Chondrocyte (in vitro differentiated cells): ENCODE measurements at regions not wholly inside any gene's neighbourhood (a gene's known extent, or its start where the extent isn't known, plus 50 kb on each side); places are given as distances from the start of the nearest gene placed in this dataset.
"Not testable (repeated sequence)": the region's sequence is repeated elsewhere in the genome, so short reads cannot be mapped to it uniquely, and the experiment has no call there.

Experiments used
- DNase-seq: peaks from one replicate; pipeline ENCODE4 v3.0.0; 2021; ENCODE audit warnings: mixed read lengths, low spot score
- H3K27ac Mint-ChIP-seq: one replicate; pipeline ENCODE4 v1.8.0; 2021; ENCODE audit warnings: mild to moderate bottlenecking, moderate library complexity, mixed read lengths; ENCODE audit not compliant: unreplicated experiment
- H3K27me3 Mint-ChIP-seq: 2 replicates; pipeline ENCODE4 v1.8.0; 2021; ENCODE audit warnings: low read depth, mixed read lengths
- H3K36me3 Mint-ChIP-seq: 2 replicates; pipeline ENCODE4 v1.8.0; 2021; ENCODE audit warnings: low read depth, mixed read lengths
- H3K4me1 Mint-ChIP-seq: 2 replicates; pipeline ENCODE4 v1.8.0; 2021; ENCODE audit warnings: low read depth, mild to moderate bottlenecking, mixed read lengths
- H3K4me3 Mint-ChIP-seq: one replicate; pipeline ENCODE4 v1.8.0; 2021; ENCODE audit warnings: mild to moderate bottlenecking, moderate library complexity, mixed read lengths; ENCODE audit not compliant: unreplicated experiment
- H3K9me3 Mint-ChIP-seq: 2 replicates; pipeline ENCODE4 v1.8.0; 2021; ENCODE audit warnings: low read depth, mixed read lengths
- TF ChIP-seq, protein P1 (sequence below): fragments of 200-600 bp; sonication (generic); IDR thresholded peaks from 2 replicates; pipeline ENCODE4 v1.5.0; 2021; ENCODE audit warnings: antibody characterized with exemption, mild to moderate bottlenecking, moderate library complexity

- TF ChIP-seq, protein P1, sequence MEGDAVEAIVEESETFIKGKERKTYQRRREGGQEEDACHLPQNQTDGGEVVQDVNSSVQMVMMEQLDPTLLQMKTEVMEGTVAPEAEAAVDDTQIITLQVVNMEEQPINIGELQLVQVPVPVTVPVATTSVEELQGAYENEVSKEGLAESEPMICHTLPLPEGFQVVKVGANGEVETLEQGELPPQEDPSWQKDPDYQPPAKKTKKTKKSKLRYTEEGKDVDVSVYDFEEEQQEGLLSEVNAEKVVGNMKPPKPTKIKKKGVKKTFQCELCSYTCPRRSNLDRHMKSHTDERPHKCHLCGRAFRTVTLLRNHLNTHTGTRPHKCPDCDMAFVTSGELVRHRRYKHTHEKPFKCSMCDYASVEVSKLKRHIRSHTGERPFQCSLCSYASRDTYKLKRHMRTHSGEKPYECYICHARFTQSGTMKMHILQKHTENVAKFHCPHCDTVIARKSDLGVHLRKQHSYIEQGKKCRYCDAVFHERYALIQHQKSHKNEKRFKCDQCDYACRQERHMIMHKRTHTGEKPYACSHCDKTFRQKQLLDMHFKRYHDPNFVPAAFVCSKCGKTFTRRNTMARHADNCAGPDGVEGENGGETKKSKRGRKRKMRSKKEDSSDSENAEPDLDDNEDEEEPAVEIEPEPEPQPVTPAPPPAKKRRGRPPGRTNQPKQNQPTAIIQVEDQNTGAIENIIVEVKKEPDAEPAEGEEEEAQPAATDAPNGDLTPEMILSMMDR, result no peak
- no peak overlapping the region for H3K4me3 Mint-ChIP-seq
- H3K27me3 Mint-ChIP-seq, result no peaks in the 10 kb centered on the region
- H3K36me3 Mint-ChIP-seq, result no peaks in the 10 kb centered on the region
- H3K27ac Mint-ChIP-seq, result no peak overlapping the region
- no peak for DNase-seq
- peaks cover 7% of the 10 kb centered on the region for H3K9me3 Mint-ChIP-seq
- H3K4me1 Mint-ChIP-seq, result no peaks in the 10 kb centered on the region
These were observed 243.9 kb downstream of the SLC4A3 start for GRCh38 chr2:219871351-219871750.

DNA sequence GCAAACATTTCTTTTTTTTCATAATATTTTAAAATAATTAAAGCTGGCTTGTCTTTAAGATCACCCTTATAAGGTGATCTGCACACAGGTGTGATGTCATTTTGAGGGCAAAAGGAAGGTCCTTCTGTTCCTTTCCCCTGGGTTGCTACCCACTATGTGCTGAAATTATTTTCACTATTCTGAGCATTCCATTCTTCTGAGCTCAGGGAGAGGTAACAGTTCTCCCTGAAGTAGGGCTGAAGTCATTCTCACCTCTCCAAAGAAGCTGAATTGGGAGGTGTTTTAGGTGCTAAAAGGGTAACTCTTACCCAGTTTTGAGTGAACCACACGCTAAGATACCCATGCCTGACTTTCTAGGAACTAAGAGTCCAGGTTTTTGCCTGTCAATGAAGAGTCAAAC is 247.6 kb downstream of the SLC4A3 start:
- DNase-seq, result no peak
- no peak overlapping the region for H3K4me3 Mint-ChIP-seq

DNA sequence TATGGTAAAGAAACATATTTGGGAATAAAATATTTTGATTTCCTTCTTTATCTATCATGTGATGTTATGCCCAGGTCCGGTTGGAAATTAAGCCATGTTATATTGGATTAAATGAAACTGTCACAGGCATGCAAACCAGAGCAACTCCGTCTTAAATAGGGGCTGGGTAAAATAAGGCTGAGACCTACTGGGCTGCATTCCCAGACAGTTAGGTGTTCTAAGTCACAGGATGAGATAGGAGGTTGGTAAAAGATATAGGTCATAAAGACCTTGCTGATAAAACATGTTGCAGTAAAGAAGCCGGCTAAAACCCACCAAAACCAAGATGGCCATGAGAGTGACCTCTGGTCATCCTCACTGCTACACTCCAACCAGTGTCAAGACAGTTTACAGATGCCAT is 248.6 kb downstream of the SLC4A3 start:
- not testable (repeated sequence) for H3K36me3 Mint-ChIP-seq, H3K4me3 Mint-ChIP-seq, H3K9me3 Mint-ChIP-seq, H3K27ac Mint-ChIP-seq, H3K4me1 Mint-ChIP-seq, H3K27me3 Mint-ChIP-seq, DNase-seq

More for the DNA sequence above, 247.6 kb downstream of the SLC4A3 start:
- no peaks in the 10 kb centered on the region for H3K4me1 Mint-ChIP-seq
- TF ChIP-seq, protein P1, result no peak
- no peaks in the 10 kb centered on the region for H3K36me3 Mint-ChIP-seq
- peaks cover 5% of the 10 kb centered on the region for H3K27me3 Mint-ChIP-seq
- no peak overlapping the region for H3K27ac Mint-ChIP-seq
- peaks cover 6% of the 10 kb centered on the region for H3K9me3 Mint-ChIP-seq

GRCh38 chr2:219876931-219877330 is 249.5 kb downstream of the SLC4A3 start:
- Mint-ChIP-seq H3K27ac (no peak overlapping the region), H3K9me3 (peaks cover 6% of the 10 kb centered on the region), H3K4me3 (no peak overlapping the region), H3K4me1 (no peaks in the 10 kb centered on the region), H3K36me3 (no peaks in the 10 kb centered on the region), H3K27me3 (peaks cover 13% of the 10 kb centered on the region)
- no peak for DNase-seq
- TF ChIP-seq, protein P1, result no peak

- H3K36me3 Mint-ChIP-seq, result no peaks in the 10 kb centered on the region
- DNase-seq, result no peak
- H3K9me3 Mint-ChIP-seq, result peaks cover 6% of the 10 kb centered on the region
- TF ChIP-seq, protein P1, result no peak
- no peak overlapping the region for H3K4me3 Mint-ChIP-seq
- H3K27ac Mint-ChIP-seq, result no peak overlapping the region
- H3K4me1 Mint-ChIP-seq, result no peaks in the 10 kb centered on the region
- peaks cover 13% of the 10 kb centered on the region for H3K27me3 Mint-ChIP-seq
These were observed 250.3 kb downstream of the SLC4A3 start for GRCh38 chr2:219877728-219878127.

GRCh38 chr2:219878516-219878915 is 251.1 kb downstream of the SLC4A3 start:
- Mint-ChIP-seq H3K4me3 (no peak overlapping the region), H3K36me3 (no peaks in the 10 kb centered on the region), H3K4me1 (no peaks in the 10 kb centered on the region), H3K9me3 (peaks cover 6% of the 10 kb centered on the region), H3K27ac (no peak overlapping the region), H3K27me3 (peaks cover 13% of the 10 kb centered on the region)
- TF ChIP-seq, protein P1, result no peak
- no peak for DNase-seq
